ENCODE measurements at regions not wholly inside any gene's neighbourhood (a gene's known extent, or its start where the extent isn't known, plus 50 kb on each side); places are given as distances from the start of the nearest gene placed in this dataset.

- Histone ChIP-seq H3K4me3 (no peak overlapping the region), H3K4me1 (no peaks in the 10 kb centered on the region), H3K27ac (no peak overlapping the region), H3K27me3 (no peaks in the 10 kb centered on the region), H3K9me3 (no peaks in the 10 kb centered on the region), H3K36me3 (no peaks in the 10 kb centered on the region)
- TF ChIP-seq, protein P1, sequence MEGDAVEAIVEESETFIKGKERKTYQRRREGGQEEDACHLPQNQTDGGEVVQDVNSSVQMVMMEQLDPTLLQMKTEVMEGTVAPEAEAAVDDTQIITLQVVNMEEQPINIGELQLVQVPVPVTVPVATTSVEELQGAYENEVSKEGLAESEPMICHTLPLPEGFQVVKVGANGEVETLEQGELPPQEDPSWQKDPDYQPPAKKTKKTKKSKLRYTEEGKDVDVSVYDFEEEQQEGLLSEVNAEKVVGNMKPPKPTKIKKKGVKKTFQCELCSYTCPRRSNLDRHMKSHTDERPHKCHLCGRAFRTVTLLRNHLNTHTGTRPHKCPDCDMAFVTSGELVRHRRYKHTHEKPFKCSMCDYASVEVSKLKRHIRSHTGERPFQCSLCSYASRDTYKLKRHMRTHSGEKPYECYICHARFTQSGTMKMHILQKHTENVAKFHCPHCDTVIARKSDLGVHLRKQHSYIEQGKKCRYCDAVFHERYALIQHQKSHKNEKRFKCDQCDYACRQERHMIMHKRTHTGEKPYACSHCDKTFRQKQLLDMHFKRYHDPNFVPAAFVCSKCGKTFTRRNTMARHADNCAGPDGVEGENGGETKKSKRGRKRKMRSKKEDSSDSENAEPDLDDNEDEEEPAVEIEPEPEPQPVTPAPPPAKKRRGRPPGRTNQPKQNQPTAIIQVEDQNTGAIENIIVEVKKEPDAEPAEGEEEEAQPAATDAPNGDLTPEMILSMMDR (IDR thresholded peaks at IDR 0.05) = no peak
- no peak for TF ChIP-seq POLR2A (IDR thresholded peaks at IDR 0.05)
- no peak for DNase-seq
Measured at GRCh38 chr18:67621906-67622305, 105.4 kb upstream of the DSEL start.

GRCh38 chr18:67621049-67621713, 104.7 kb upstream of the DSEL start:
- no peak for TF ChIP-seq POLR2A (IDR thresholded peaks at IDR 0.05)
- TF ChIP-seq, protein P1 (IDR thresholded peaks at IDR 0.05) = no peak

GRCh38 chr18:67618061-67618460, 101.5 kb upstream of the DSEL start:
- Histone ChIP-seq H3K4me1 (no peaks in the 10 kb centered on the region), H3K9me3 (no peaks in the 10 kb centered on the region), H3K4me3 (no peak overlapping the region), H3K36me3 (no peaks in the 10 kb centered on the region), H3K27me3 (no peaks in the 10 kb centered on the region), H3K27ac (no peak overlapping the region)
- no peak for DNase-seq
- TF ChIP-seq POLR2A (IDR thresholded peaks at IDR 0.05) = no peak
- TF ChIP-seq, protein P1 (IDR thresholded peaks at IDR 0.05) = no peak

More at GRCh38 chr18:67621049-67621713, 104.7 kb upstream of the DSEL start:
- Histone ChIP-seq H3K27me3 (no peaks in the 10 kb centered on the region), H3K4me3 (no peak overlapping the region), H3K27ac (no peak overlapping the region), H3K9me3 (no peaks in the 10 kb centered on the region), H3K4me1 (no peaks in the 10 kb centered on the region), H3K36me3 (no peaks in the 10 kb centered on the region)
- no peak for DNase-seq

- no peak for DNase-seq
- H3K4me3 ChIP-seq = no peak overlapping the region
- H3K4me1 ChIP-seq = no peaks in the 10 kb centered on the region
- H3K9me3 ChIP-seq = no peaks in the 10 kb centered on the region
- H3K27ac ChIP-seq = no peak overlapping the region
- no peak for TF ChIP-seq POLR2A (IDR thresholded peaks at IDR 0.05)
- TF ChIP-seq, protein P1 (IDR thresholded peaks at IDR 0.05) = no peak
- H3K36me3 ChIP-seq = no peaks in the 10 kb centered on the region
- no peaks in the 10 kb centered on the region for H3K27me3 ChIP-seq
Measured at GRCh38 chr18:67615876-67616275, 99.4 kb upstream of the DSEL start.

DNA sequence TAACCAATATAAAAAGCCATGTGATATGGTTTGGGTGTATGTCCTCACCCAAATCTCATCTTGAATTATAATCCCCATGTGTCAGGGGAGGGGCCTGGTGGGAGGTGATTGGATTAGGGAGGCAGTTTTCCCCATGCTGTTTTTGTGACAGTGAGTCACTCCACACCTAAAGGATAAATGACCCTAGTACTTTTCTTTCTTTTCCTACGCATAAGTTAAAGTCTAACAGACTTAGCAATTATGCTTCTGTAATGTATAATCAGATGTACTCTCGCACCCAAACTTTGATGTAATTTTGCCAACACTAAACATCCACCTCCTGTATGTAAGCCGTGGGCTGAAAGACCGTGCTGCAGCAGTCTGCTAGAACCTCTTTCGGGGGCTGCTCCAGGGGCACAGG, 97.2 kb upstream of the DSEL start:
- no peaks in the 10 kb centered on the region for H3K27me3 ChIP-seq
- no peak for TF ChIP-seq POLR2A (IDR thresholded peaks at IDR 0.05)
- TF ChIP-seq, protein P1 (IDR thresholded peaks at IDR 0.05) = no peak
- no peak overlapping the region for H3K27ac ChIP-seq
- no peaks in the 10 kb centered on the region for H3K9me3 ChIP-seq
- H3K4me3 ChIP-seq = no peak overlapping the region
- no peak for DNase-seq
- H3K4me1 ChIP-seq = no peaks in the 10 kb centered on the region
- no peaks in the 10 kb centered on the region for H3K36me3 ChIP-seq

GRCh38 chr18:67612281-67612680, 95.8 kb upstream of the DSEL start:
- Histone ChIP-seq H3K9me3 (no peaks in the 10 kb centered on the region), H3K27ac (no peak overlapping the region), H3K4me1 (no peaks in the 10 kb centered on the region), H3K4me3 (no peak overlapping the region), H3K27me3 (no peaks in the 10 kb centered on the region), H3K36me3 (no peaks in the 10 kb centered on the region)
- TF ChIP-seq POLR2A (IDR thresholded peaks at IDR 0.05) = no peak
- TF ChIP-seq, protein P1 (IDR thresholded peaks at IDR 0.05) = no peak
- DNase-seq = no peak

Measured in Peyer's patch (tissue), 4 donors.